Activated CD4-positive, alpha-beta T cell treated with anti-CD3 and anti-CD28 coated beads, Interleukin-2, amount 50 U/mL, for 24 hours (primary cell): ENCODE measurements at regions not wholly inside any gene's neighbourhood (a gene's known extent, or its start where the extent isn't known, plus 50 kb on each side); places are given as distances from the start of the nearest gene placed in this dataset.

Experiments used
- DNase-seq, 2 donors: peaks; one replicate each; pipeline ENCODE4 v3.0.0-alpha.2; 2020; ENCODE audit warnings: low read depth in 1 of 2, low spot score in 1 of 2

- no peak for DNase-seq
These were observed 590.7 kb downstream of the ANXA1 start for GRCh38 chr9:73742412-73742811.

DNA sequence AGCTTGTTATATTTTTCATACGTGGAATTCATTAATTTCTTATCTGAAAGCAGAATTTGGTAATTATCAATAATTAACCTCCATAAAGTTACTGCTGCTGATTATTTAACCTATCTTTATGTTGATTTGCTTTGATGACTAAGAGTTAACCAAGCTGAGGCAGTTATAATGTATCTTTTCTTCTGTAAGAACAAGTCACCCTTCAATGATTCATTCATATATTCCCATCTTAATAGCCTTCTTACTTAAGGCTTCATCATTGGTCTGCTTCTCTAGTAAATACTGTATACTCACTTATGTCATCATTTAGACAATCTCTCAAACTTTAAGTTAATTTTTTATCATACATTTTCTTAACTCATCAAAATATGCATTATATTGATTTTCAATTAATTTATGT, 592.2 kb downstream of the ANXA1 start:
- DNase-seq = no peak

DNA sequence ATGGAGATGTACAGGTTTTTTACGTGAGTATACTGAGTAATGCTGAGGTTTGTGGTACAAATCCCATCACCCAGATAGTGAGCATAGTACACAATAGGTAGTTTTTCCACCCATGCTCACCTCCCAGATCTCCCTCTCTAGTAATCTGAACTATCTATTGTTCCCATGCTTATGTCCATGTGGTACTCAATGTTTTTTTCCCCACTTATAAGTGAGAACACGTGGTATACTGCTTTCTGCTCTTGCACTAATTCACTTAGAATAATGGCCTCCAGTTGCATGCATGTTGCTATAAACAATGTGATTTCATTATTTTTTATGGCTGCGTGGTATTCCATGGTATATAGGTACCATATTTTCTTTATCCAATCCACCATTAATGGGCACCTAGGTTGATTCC, 593.9 kb downstream of the ANXA1 start:
- DNase-seq = no peak

DNA sequence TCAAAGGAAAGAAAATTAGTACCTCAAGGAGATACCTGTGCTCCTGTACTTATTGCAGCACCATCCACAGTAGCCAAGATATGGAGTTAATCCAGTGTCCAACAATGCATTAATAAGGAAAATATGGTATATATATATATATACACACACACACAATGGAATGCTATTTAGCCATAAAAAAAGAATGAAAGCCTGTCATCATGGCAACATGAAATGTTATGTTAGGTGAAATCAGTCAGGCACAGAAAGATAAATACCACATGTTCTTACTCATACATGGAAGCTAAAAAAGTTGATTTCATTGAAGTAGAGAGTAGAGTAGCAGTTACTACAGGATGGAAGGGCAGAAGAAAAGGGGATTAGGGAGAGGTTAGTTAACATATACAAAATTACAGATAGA, 601.5 kb downstream of the ANXA1 start:
- DNase-seq = no peak

GRCh38 chr9:73761905-73762304, 610.2 kb downstream of the ANXA1 start:
- no peak for DNase-seq

DNA sequence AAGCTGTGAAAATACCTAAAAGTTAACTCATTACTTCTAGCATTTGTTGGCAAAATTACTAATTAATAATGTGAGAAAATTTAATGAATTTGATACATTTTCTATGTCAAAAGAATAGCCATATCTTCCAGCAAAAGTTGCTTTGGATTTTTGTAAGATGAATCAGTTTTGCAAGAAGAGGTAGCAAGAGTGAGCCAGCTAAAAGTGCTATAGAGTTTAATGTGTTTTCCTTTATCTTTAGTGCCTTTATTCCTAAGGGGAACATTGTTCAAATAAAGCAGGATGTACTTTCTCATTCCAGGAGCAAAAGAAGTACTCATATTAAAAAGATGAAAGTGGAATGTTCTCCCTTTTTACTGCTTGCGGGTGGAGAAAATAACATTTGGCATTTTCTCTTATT, 622.2 kb downstream of the ANXA1 start:
- DNase-seq = no peak

DNA sequence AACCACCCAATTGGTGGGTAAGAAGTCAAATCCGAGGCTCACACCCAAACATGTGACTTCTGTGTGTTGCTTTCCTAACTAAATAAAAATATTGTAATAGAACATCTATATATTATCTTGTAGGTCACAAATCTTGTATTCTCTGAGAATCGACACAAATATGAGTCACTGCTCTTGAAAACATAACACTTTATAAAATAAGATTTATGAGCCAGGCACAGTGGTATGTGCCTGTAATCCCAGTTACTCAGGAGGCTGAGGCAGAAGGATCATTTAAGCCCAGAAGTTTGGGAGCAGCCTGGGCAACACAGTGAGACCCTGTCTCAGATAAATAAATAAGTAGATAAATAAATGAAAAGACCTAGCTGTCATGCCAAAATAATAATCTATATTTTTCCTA, 624.1 kb downstream of the ANXA1 start:
- no peak for DNase-seq

DNA sequence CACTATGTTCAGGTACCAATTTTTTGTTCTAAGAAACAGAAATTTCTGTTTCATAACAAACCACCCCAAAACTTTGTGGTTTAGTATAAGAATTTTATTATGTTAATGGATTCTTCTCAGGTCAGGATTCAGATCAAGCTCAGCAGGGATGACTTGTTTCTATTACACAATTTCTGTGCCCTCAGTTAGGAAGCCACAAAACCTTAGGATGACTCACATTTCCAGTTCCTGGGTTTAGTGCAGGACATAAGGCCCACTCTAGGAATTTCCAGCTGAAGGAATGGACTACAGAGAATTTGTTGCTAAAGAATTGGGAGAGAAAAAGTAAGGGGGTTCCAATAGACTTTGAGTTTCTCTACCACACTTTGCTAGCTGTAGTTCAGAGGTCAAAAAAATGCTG, 629.3 kb downstream of the ANXA1 start:
- no peak for DNase-seq

DNA sequence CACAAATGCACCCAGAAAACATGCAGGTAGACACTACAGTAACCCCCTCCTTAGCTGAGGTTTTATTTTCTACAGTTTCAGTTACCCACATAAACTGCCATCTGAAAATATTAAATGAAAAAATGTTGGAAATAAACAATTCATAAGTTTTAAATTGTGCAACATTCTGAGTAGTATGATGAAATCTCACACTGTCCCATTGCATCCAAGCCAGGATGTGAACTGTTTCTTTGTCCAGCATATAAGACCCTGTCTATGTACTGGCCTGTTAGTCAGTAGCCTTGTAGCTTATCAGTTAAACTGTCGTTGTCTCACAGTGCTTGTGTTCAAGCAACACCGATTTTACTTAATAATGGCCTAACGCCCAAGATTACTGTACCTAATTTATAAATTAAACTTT, 630.5 kb downstream of the ANXA1 start:
- no peak for DNase-seq

- no peak for DNase-seq
These were observed 647.8 kb downstream of the ANXA1 start for GRCh38 chr9:73799446-73799845.

GRCh38 chr9:73805111-73805510, 653.4 kb downstream of the ANXA1 start:
- no peak for DNase-seq

- DNase-seq = no peak
These were observed 654.3 kb downstream of the ANXA1 start for GRCh38 chr9:73805853-73806458.

DNA sequence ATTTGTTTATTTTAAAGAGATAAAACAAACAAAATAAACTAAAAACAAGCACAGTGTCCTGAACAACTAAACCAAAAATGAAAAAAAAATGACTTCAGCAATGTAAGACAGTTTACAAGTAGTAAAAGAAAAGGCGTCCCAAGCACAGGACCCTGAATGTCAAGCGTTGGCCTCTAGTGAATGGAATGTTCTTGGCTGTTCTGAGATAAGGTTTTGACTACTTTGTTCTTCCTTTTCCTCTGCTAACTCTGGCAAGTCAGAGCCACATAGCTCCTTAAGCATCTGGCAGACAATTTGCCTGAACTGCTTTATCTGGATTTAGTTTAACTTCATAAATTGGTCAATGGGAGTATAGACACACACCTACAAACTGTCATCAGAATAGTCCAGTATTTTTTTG, 655.2 kb downstream of the ANXA1 start:
- no peak for DNase-seq

- no peak for DNase-seq
These were observed 656.3 kb downstream of the ANXA1 start for GRCh38 chr9:73807952-73808351.

- no peak for DNase-seq
These were observed 659.0 kb downstream of the ANXA1 start for GRCh38 chr9:73810585-73811215.

- no peak for DNase-seq
These were observed 661.9 kb downstream of the ANXA1 start for GRCh38 chr9:73813546-73813945.

- no peak for DNase-seq
These were observed 665.2 kb downstream of the ANXA1 start for GRCh38 chr9:73816905-73817304.

GRCh38 chr9:73824671-73825070, 672.5 kb upstream of the RORB start:
- DNase-seq = no peak

DNA sequence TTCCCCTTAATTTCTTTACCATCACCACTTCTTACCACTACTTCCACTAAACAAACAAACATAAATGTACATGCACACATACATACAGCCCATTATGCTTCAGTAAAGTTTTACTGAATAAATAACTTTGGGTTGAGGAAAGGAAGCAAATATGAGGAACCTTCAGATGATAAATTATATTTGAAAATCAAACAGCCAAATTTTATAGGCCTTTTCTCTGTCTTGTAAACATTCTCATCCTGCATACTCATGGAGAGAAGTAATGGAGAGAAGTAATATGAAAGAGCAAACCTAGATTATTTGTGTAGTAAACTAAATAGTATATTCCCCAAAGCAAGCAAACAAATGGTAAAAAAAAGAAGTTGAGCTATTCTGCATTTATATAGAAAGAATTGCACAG, 658.3 kb upstream of the RORB start:
- DNase-seq = no peak

DNA sequence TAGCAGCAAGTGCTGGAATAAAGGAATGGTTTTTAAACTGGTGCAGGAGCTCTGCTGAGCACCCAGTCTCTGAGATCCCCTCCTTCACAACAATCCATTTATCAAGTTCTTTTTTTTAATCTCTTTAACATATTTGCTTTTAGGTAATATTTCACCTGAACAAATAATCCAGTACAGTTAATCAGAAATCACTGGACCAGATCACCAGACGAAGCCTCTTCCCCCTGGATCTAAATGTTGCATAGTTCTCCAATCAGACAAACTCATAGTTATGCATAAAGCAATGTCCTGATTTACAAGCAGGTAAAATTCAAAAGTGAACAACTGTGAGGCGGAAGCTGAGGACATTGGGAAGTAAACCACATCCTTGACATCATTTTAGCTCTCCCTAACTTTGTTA, 657.7 kb upstream of the RORB start:
- no peak for DNase-seq

DNA sequence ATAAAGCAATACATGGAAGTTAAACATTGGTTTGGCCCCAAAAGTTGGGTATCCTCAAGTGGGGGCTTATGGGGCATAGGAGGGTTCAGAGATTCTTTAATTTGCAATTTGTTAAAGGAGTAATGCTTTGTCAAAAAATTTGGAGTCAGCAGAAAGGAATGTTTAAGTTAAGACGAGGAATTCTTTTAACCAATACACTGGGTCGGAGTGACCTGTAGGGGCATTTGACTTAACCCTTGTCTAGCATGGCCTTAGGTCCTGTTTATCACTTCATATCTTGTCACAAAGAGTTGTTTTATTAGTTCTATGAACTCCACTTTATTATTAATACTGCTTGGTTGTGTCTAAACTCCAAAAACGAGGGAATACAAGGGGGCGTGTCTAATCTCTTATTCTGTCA, 656.1 kb upstream of the RORB start:
- no peak for DNase-seq

DNA sequence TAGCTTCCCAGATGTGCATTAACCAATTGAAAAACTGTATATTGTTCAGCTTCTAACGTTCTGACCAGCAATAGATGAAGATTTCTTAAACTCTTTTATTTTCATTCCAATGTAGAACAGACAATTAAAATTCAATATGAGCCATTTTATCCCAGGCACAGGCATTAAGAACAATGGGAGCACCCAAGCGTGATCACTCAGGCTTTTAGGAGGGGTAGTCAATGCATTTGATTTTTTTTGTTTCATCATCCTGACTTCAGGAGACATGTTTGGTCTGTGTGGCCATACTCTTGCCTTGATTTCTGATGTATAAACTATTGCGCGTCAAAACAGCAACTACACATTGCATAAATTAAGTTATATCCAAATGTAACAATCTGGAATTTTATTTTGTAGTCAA, 653.0 kb upstream of the RORB start:
- no peak for DNase-seq

DNA sequence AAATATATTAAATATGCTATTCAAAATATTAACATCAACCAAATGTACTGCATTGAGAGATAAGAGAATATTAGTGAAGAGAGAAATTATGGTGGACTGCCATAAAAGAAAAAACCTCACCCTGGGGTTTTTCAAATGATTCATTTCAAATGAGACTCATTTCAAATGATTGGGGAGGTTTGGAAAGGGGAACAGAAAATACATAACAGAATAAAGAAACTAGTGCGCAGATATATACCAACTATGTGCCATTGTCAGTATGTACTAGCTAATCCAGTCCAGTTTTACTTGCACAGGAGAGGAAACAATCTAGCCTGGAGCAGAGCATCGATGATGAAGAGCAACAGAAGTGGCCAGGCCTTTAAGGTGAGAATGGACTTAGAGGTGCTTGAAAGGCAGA, 651.6 kb upstream of the RORB start:
- DNase-seq = no peak
